ENCODE measurements at regions not wholly inside any gene's neighbourhood (a gene's known extent, or its start where the extent isn't known, plus 50 kb on each side); places are given as distances from the start of the nearest gene placed in this dataset.
"Not testable (repeated sequence)": the region's sequence is repeated elsewhere in the genome, so short reads cannot be mapped to it uniquely, and the experiment has no call there.

DNA sequence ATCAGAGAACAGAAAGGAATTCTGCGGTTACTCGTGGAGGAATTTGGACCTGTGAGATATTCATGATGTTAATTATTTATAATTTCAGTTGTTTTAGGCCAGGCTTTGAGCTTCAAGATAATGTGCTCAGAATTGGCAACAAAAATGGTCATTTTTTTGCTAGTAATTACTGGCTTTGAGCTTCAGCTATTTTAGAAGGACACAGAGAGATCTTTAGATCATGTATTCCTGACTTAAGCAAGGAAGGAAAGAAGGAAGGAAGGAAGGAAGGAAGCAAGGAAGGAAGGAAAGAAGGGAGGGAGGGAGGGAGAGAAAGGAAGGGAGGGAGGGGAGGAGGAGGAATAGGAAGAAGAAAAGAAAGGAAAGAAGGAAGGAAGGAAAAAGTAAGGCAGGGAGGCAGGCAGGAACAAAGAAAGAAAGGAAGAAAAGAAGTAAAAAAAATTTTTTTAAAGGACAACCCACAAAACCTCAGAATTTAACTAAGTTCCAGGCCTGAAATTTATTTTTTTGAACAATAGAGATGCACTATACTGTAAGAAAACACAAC, 277.9 kb upstream of the KLF3 start:
- no peak for DNase-seq

DNA sequence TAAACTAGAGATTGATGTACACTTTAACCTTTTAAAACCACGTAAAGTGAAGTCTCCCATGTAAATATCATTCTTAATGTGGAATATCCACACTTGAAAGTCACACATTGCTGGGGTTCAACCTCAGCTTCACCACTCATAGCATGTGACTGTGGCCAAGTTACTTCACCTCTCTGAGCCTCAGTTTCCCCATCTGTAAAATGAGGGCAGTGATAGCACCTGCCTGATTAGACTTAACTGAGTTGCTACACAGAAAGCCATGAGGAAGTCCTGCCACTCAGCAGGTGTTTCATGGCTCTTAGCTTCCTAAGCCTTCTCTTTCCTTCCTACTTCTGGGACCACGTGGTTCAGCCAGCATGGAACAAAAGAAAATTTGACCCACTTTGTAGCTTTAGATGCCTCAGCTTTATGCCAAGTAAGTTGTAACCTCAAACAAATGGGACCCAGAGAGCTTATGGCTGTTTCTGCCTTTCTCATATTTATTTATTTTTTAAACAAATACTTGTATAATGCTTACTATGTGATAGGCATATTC, 277.3 kb upstream of the KLF3 start:
- DNase-seq: no peak

DNA sequence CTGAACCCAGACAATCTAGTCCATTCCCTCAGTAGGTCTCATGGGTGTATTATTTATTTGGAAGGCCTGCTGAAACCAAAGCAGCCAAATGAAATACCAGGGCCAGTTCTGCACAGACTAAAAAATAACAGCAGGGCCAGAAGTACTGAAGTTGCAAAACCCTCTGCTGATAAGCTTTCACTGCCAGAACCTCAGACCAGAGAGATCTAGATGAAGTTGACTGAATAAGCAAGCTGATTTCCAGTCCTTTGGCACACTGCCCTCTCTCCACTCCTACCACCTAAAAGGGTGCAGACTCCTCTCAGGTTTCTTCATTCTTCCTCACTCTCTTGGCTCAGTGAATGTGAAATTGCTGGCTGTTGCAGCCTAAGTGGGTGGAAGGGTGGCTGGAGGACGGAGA, 276.7 kb upstream of the KLF3 start:
- no peak for DNase-seq

DNA sequence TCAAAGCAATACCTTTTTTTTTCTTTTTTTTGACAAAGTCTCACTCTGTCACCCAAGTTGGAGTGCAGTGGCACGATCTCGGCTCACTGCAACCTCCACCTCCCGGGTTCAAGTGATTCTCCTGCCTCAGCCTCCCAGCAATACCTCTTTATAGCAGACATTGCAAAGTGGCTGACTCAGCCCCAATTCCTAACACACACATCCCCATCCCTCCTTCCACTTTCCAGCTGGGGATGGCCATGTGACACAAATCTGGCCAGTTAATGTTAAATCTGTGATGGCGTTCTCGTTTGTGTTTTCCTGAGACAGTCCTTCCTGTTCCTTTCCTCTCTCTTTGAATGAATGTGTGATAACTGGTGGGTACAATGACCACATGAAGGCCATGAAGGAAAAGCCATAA, 276.2 kb upstream of the KLF3 start:
- no peak for DNase-seq

DNA sequence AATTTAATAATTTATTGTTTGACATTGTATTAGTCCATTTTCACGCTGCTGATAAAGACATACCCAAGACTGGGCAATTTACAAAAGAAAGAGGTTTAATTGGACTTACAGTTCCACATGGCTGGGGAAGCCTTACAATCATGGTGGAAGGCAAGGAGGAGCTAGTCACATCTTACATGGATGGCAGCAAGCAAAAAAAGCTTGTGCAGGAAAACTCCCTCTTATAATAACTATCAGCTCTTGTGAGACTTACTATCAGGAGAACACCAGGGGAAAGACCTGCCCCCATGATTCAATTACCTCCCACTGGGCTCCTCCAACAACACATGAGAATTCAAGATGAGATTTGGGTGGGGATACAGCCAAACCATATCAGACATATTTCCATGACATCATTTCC, 275.1 kb upstream of the KLF3 start:
- DNase-seq: not testable (repeated sequence)

DNA sequence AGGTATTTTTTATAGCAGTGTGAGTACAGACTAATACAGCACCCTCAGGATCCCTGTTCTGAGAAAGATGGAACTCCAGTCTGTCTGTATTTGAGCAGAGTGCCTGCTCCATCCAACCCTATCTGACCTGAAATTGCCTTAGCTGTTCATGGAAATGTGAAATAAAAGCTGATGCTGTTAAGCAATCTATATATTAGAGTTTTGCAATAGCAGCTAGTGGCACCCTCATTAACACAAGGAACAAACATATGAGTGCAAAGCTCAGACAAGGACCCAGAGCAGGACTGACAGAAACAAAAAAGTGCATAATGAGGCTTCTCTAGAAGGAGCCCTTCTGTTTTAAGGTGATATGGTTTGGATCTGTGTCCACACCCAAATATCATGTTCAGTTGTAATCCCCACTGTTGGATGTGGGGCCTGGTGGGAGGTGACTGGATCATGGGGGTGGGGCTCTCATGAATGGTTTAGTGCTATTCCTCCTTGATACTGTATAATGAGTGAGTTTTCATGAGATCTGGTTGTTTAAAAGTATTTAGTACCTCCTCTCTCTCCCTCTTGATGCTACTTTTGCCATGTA, 272.9 kb upstream of the KLF3 start:
- DNase-seq: no peak

DNA sequence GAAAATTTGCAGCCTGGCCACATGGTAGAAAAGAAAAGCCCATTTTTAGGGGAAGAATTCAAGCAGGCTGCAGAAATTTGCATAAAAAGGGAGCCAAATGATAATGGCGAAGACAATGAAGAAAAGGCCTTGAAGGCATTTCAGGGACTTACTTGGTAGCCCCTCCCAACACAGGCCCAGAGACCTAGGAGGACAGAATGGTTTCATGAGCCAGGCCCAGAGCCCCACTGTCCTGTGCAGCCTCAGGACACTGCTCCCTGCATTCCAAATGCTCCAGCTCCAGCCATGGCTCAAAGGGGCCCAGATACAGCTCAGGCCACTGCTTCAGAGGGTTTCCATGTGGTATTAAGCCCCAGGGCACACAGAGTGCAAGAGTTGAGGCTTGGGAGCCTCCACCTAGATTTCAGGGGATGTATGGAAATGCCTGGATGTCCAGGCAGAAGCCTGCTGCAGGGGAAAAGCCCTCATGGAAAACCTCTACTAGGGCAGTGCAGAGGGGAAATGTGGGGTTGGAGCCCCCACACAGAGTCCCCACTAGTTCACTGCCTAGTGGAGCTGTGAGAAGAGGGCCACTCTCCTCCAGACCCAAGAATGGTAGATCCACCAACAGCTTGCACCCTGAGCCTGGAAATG, 271.7 kb upstream of the KLF3 start:
- DNase-seq: no peak

DNA sequence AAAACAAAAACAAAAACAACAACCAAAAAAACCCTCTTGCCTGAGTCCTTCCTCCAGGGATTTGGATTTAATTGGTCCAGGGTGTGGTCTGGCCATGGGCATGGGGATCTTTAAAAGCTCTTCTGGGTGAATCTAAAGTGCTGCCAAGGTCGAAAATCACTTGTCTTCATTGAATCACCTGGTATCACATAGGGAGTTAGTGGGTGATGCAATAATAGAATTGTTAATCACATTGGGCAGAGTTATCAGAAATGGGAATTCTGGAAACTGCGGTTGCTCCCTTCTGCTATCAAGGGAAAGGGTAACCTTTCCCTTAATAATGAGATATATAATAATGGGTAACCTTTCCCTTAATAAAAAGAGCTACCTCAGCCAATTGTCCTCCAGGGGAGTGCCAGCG, 267.9 kb upstream of the KLF3 start:
- no peak for DNase-seq

DNA sequence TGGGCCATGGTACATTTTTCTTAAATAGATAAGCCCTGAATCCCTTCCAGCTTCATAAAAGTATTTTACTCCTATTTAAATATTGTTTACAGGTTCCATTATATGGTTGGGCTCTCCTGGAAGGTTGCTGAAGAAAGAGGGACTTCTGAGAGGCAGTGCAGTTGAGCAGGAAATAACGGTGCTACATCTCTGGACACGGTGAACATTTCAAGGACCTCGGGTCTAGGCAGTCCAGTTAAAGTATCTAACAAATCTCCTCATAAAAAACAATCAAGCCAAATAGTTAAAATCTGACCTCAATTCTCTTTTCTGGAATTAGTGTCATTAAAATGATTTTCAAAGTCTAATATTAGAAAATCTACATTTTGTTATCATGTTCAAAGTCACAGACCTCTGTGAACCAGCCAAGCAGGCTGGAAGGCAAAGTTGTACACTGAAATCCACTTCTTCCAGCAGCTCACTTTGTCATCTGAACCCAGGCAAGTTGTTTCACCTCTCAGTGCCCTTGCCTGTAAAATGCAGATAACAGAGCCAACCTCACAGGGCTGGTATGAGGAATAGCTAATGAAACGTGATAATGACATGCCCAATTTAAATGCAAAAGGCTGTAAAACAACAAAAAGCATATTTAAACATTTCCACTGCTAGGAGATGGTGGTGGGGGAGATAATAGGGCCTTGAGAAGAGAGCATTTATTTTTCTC, 267.0 kb upstream of the KLF3 start:
- no peak for DNase-seq

DNA sequence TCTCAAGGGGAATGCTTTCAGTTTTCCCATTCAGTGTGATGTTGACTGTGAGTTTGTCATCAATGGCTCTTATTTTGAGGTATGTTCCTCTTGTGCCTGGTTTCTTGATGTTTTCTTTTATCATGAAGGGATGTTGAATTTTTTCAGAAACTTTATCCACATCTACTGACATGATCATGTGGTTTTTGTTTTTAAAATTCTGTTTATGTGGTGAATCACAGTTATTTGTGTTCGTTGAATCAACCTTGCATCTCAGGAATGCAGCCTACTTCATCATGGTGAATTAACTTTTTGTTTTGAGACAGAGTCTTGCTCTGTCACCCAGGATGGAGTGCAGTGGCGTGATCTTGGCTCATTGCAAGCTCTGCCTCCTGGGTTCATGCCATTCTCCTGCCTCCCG, 263.1 kb upstream of the KLF3 start:
- DNase-seq: no peak

DNA sequence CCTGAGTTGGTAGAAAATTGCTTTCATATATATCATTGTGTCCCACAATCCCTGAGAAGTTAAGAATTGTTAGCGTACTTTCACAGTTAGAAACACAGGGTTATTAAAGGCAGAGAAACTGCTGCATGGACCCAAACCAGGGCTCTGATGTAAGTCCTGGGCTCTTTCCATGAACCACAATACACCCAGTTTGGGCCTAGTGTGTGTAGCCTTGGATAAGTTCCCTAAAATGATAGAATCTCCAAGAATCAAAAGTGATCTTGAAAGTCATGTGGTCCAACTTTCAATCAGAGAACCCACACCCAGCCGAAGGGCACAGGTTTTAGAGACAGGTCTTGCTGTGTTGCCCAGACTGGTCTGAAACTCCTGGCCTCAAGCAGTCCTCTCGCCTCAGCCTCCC, 257.8 kb upstream of the KLF3 start:
- no peak for DNase-seq

DNA sequence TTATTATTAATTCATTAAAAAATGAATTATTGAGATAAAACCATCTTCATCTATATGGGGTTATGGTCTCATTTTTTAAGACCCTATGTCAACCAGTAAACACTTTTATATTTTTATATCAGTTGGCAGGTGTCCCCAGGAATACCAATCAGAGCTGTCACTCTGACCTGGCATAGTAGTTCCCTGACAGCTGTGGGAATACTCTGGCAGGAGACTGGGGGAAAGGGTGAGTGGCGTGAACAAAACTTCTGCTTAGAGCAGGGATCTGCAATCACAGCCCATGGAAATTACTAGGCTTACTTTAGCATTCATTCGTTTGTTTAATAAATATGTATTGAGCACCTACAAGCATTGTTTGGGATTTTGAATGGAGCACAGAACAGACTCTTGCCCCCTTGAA, 254.1 kb upstream of the KLF3 start:
- no peak for DNase-seq

DNA sequence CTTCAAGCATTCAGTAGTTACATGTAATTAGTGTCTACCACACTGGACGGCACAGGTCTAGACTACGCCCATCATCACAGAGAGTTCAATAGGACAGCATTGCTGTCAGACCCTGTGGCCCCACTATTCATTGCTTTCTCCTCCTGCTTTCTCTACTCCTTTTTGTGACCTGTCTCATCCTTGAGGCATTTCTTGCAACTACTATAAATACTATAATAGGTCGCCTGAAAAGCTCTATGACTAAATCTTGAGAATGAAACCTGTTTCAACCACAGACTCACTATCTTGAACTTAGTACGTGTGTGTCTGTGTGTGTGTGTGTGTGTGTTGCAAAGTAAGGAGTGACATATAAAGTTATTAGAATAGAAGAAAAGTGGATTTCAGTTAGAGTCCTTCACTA, 252.9 kb upstream of the KLF3 start:
- no peak for DNase-seq

DNA sequence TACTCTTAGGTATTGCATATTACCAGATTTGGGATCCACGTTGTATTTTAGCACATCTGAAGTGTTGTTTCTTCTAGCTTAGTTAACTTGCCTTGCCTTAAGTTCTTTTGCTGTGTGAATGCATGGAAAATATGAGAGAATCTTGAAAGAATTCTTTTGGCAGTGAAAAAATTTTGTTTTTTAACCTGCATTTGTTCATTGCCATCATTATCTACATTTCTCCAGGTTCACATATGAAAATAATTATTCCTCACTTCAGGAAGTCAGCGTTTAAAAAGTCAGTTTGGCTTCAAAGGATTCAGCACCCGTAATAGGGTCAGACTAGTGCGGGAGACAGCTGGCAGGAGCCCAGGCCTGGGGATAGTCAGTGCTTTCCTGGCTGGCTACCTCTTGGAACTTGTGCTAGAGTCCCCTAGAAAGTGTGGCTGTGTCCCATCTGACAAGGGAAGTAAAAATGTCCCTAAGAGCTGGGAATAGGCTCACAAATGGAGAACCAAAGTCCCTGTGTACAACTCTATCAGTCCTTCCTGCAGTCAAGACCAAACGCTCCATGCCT, 251.9 kb upstream of the KLF3 start:
- DNase-seq: no peak

DNA sequence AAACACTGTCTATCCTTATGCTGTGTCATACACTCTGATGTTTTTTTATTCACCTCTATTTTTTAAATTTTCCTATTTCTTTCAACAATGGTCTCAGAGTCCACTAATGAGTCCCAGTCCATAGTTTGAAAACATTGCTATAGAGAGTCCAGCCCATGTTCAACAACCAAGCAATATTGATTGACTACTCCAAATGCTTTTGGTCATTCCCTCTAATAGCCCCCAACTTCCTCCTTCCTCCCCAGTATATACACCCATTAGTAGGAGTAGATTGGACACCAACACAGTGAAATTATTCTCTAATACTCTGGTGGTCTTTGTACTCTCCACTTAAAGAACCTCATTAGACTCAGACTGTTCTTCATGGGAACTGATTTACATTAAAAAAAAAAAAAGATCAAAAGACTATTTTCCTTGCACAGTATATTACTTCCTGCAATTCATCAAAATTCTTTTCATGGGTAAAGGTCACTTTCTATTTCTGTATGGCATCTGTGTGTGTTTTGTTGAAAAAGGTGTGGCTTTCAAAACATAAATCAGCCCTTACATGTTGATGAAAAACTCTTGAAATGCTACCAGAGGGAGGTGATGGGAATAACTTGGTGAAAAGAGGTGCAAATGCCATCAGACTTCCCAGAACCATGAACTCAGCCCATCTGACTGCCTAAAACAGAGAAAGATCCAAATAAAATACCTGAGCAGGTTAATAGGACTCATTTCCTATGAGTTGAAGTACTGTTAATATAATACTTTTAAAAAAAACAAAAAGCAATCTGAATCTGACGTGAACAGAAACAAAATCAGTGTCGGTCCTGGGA, 250.3 kb upstream of the KLF3 start:
- no peak for DNase-seq

DNA sequence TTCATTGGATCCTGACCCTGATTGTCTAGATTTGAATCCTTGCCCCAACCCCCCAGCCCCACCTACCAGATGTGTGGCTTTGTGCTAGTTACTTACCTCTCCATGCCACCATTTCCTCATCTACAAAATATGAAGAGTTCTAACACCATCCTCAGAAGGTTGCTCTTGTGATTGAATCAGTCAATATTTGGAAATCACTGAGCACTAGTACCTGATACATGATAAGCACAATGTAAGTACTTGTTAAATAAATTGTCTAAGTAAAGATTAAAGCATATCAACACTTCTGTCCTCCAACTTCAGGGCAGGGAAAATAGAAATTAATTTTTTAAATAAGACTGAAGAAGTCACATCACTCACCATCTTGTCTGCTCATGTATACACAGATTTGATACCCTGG, 249.6 kb upstream of the KLF3 start:
- DNase-seq: no peak

DNA sequence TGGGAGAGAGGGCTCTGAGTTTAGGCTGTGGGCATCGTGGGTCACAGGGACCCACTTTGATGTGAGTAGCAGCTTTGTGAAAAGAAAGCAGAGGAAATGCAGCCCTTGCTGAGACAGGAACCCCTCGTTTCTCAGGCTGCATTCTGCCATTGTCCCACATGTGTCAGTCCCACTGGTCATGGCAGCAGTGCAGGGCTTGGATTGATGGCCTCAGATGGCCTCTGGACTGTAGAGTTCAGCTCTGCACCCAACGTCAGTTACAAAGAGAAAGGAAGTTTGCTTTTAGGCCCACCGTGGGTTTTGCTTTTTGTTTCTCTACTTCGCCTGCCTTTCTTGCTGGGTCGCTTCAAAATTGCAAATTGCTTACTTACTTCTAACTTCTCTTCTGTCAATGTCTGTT, 248.3 kb upstream of the KLF3 start:
- DNase-seq: no peak

DNA sequence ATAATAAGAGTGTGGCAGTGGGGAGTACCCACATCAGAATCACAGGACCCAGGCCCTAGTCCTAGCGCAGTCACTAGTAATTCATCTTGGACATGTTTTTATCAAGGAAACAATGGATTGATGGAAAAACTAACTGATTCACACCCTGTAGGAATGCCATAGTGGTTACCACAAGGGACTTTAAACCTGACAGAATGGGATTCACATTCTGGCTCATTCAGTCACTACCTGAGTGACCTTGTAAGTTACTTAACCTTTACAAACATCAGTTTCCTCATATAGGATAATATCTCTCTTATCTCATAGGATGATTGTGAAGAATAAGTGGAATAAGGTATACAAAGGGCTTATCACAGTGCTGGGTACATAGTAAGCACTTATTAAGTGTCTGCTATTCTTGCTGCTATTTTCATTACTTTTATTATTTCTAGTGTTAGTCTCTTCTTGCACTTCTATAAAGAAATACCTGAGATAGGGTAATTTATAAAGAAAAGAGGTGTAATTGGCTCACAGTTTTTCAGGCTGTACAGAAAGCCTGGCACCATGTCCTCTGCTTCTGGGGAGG, 247.5 kb upstream of the KLF3 start:
- no peak for DNase-seq

DNA sequence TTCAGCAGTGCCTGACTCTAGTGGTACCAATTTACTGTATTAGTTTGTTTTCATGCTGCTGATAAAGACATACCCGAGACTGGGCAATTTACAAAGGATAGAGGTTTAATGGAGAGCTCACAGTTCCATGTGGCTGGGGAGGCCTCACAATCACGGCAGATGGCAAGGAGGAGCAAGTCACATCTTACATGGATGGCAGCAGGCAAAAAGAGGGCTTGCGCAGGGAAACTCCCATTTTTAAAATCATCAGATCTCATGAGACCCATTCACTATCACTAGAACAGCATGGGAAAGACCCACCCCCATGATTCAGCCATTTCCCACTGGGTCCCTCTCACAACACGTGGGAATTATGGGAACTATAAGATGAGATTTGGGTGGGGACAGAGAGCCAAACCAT, 243.7 kb upstream of the KLF3 start:
- not testable (repeated sequence) for DNase-seq

DNA sequence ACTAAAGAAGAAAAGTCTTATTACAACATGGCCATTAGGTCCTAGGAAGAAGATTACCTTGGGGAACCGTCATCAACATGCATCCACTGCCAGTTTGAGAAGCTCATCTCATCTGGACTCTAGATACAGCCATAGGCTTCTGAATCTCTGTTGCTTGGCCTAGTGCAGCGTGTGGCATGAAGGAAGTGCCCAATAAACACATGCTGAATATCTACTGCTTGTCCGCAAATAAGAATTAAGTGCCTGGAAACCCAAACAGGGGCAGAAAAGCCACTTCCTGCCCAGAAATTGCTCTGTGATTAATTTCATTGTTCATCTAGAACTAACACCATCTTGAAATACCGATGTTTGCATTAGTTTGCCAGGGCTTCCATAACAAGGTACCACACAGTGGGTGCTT, 241.1 kb upstream of the KLF3 start:
- DNase-seq: no peak

DNA sequence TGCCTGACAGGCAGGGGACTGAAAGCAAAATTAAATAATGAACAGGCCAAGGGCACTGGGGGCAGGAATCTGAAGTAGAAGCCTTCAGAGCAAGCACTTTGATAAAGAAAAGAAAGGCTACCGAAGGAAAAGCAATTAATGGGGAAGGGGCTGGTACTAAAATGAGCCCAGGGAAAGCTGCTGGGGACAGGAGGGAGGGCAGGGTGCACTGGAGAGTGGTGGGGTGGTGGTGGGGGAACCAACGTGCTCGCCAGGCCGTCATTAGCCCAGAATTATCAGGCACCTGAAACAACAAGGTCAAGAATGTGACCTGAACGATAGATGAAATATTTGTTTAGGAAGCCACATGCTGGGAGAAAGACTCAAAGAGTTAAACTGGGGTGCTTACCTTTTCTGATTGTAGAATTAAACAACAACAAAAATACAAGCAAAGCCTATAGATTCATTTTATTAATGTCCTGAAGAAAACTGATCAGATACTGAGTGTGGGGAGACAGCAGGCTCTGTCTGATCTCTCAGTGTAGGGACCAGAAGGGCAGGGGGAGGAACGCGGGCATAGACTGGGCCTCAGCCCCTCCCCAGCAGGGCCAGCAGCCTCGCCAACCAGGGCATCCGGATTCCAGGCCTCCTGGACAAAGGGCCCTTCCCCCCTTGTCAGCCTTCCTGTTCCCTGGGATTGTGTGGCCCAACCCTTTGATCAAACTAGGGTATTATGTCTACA, 239.7 kb upstream of the KLF3 start:
- DNase-seq: no peak

DNA sequence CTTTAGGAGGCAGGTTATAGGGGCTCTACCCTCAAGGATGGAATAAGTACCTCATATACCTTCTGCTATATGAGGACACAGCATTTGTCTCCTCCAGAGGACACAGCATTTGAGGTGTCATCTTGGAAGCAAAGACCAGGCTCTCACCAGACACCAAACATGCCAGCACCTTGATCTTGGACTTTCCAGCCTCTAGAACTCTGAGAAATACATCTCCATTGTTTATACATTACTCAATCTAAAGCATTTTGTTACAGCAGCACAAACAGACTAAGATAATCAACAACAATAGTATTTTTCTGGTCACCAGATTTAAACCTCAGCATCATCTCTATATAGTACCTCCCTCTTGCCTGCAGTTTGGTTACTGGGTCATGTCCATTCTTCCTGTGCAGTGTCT, 237.5 kb upstream of the KLF3 start:
- DNase-seq: no peak

All from SIG-M5 (cell line).